Retina (tissue), 1 donor: ENCODE measurements at regions not wholly inside any gene's neighbourhood (a gene's known extent, or its start where the extent isn't known, plus 50 kb on each side); places are given as distances from the start of the nearest gene placed in this dataset.
A peak's percentile ranks its signal among the peaks of the same experiment; 100 is the strongest.
"Not testable (repeated sequence)": the region's sequence is repeated elsewhere in the genome, so short reads cannot be mapped to it uniquely, and the experiment has no call there.

Experiments used
- DNase-seq: peaks from one replicate; pipeline ENCODE4 v3.0.0-alpha.2; 2016

GRCh38 chr5:52024359-52024758 is 641.1 kb downstream of the ISL1 start:
- DNase-seq = no peak

- not testable (repeated sequence) for DNase-seq
Observed at GRCh38 chr5:52029836-52030235, 646.6 kb downstream of the ISL1 start.

GRCh38 chr5:52041842-52042241 is 658.6 kb downstream of the ISL1 start:
- peak; percentile 9 for DNase-seq

DNA sequence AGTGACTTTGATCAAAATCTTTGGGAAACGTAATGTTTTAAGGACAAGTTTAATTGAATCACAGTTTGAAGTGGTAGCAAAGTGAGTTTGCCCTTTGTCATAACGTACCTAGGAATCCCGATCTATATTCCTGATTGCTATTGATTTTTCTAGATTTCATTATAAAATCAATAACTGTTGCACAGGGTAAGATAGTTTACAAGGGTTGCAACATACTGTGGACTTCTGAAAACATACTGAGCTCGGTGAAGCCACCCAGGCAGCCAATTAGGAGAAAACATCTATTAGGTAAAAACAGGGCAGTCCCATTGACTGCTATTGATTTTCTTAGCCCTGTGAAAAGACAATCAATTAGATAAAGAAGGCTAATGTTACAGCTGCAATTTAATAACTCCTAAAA is 659.9 kb downstream of the ISL1 start:
- DNase-seq = no peak

- DNase-seq = peak; percentile 6
Observed at GRCh38 chr5:52043543-52043942, 660.3 kb downstream of the ISL1 start.

- no peak for DNase-seq
Observed at GRCh38 chr5:52051759-52052158, 668.5 kb downstream of the ISL1 start.

GRCh38 chr5:52063186-52063585 is 679.9 kb downstream of the ISL1 start:
- DNase-seq = no peak

- no peak for DNase-seq
Observed at GRCh38 chr5:52065182-52065581, 681.9 kb downstream of the ISL1 start.

DNA sequence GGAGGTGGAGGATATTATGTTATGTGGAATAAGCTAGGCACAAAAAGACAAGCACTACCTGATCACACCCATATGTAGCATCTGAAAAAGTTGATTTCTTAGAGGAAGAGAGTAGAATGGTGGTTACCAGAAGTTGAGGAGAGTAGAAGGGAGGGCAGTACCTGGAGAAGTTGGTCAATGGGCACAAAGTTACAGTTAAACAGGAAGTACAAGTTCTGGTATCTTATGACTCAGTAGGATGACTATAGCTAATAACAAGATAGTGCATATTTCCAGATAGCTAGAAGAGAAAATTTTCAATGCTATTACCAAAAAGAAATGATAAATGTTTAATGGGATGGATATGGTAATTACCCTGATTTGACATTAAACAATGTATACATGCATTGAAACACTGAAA is 686.7 kb downstream of the ISL1 start:
- DNase-seq = no peak

- DNase-seq = no peak
Observed at GRCh38 chr5:52073993-52074689, 690.9 kb downstream of the ISL1 start.

DNA sequence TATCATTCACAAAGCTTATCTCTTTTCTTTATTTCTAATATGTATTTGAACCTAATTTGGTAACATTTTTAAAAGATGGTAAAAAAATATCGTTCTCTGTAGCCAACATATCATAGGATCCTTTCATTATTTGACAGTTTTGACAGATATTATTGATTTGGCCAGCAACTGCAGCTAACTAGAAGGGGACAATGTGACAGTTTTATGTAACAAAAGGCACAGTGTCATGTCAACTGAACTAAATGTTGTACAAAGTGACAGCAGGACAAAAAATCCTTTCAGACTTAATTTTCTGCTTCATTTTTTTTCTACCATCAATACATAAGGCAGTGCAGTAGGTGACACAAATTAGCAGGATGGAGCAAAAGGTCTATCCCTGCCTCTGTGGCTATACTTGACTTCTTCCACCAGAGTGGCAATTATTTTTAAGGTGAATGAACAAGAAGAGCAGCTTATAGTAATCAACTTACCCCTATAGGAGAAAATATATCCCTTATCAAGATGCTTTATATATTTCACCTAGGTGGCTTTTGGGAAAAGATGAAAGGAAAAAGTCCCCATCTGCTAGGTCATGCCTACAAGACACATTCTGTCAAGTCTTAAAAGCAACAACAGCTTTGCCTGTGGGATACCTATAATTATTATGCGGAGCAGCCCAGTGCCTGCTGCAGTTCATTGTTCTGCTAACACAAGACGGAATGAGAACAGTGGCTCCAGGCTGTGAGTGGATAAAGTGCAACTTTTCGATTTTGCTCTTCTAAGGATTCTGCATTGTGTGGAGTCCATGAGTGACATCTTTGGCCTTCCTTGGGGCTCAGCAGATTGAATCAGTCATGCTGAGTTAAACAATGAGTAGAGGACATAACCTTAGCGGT is 694.9 kb downstream of the ISL1 start:
- peak; percentile 78 for DNase-seq

GRCh38 chr5:52102311-52102710 is 685.4 kb upstream of the ITGA1 start:
- not testable (repeated sequence) for DNase-seq

- no peak for DNase-seq
Observed at GRCh38 chr5:52107210-52107905, 680.4 kb upstream of the ITGA1 start.

DNA sequence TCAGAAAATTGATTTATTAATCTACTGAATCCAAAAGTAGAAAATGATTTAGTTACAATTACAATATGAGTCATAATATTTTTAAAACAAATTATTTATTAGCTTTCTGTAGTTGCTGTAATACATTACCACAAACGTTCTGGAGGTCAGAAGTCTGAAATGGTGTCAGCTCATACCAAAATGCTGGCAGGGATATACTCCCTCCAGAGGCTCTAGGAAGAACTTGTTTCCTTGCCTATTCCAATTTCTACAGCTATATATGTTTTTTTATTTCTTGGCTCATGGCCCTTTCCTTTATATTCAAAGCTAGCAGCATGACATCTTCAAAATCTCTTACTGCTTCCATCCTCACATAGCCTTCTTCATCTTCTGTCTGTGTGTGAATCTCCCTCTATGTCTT is 667.9 kb upstream of the ITGA1 start:
- no peak for DNase-seq

GRCh38 chr5:52132053-52132452 is 655.7 kb upstream of the ITGA1 start:
- DNase-seq = no peak

DNA sequence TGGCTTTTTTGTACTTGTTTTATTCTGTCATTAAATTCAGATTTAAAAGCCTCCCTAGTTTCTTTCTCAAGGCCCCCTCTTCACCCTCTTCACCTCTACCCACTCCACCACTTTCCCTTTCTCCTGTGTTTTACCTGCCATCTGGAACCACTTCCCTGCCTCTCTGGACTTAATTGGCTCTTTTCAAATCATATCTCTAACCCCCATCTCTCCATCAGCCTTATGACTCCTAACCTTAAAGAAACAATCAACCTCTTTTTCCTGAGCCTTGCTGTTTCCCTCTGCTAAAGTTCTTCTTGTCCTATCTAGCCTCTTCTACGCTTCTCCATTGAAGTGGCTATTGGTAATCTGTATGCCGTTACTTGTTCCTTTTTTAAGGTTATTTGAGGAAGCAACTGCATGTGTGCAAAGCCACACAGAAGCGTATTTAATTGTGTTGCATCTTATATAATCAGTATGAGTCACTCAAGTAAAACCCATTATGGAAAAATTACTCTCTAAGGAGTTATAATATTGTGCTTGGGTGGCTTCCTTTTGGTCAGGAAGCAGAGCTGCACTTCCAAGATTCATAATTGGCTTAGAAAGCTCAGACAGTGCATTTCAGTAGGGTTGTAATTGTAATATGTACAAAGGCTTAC is 653.6 kb upstream of the ITGA1 start:
- DNase-seq = no peak

- no peak for DNase-seq
Observed at GRCh38 chr5:52139888-52140615, 647.7 kb upstream of the ITGA1 start.

- DNase-seq = no peak
Observed at GRCh38 chr5:52148679-52149078, 639.0 kb upstream of the ITGA1 start.

- DNase-seq = no peak
Observed at GRCh38 chr5:52150501-52150900, 637.2 kb upstream of the ITGA1 start.

DNA sequence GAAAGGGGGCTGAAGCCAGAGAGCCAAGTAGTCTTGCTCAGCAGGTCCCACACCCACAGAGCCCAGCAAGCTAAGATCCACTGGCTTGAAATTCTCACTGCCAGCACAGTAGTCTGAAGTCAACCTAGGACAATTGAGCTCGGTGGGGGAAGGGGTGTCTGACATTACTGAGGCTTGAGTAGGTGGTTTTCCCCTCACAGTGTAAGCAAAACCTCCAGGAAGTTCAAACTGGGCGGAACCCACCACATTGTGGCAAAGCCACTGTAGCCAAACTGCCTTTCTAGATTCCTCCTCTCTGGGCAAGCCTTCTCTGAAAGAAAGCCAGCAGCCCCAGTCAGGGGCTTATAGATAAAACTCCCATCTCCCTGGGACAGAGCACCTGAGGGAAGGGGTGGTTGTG is 630.9 kb upstream of the ITGA1 start:
- not testable (repeated sequence) for DNase-seq

- DNase-seq = not testable (repeated sequence)
Observed at GRCh38 chr5:52165806-52166205, 621.9 kb upstream of the ITGA1 start.

DNA sequence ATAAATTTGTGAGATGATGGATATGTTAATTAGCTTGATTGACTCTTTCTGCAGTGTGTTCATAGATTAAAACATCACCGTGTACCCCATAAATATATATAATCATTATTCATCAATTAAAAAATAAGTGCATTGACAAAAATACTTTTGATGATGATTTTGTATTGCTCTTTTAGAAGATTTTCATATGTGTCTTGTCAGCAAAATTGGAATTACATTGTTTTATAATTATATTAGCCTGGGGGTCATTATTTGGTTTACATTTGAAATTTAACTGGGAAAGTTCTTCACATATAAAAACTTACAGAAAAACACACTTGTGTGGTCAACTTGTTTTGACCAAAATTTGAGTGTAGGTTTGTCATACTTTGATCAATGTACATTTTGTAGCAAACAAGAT is 614.6 kb upstream of the ITGA1 start:
- no peak for DNase-seq
